ENCODE measurements at regions not wholly inside any gene's neighbourhood (a gene's known extent, or its start where the extent isn't known, plus 50 kb on each side); places are given as distances from the start of the nearest gene placed in this dataset.

GRCh38 chr3:194787650-194788049 lies 102.0 kb downstream of the FAM43A start:
- TF ChIP-seq POLR2AphosphoS5 (IDR thresholded peaks at IDR 0.05; ENCODE audit: low read depth) (no peak), CTCF (conservative IDR thresholded peaks at IDR 0.05; ENCODE audit: low read depth in 2 of 2) (no peak), EZH2 (IDR thresholded peaks at IDR 0.05; ENCODE audit: low read depth, unreplicated experiment) (no peak), EZH2phosphoT487 (IDR thresholded peaks at IDR 0.05; ENCODE audit: unreplicated experiment) (no peak), CREB1 (CRISPR knock-in tag; IDR thresholded peaks at IDR 0.05; ENCODE audit: low read depth) (no peak), REST (IDR thresholded peaks at IDR 0.05; ENCODE audit: unreplicated experiment) (no peak), STAT1 (IDR thresholded peaks at IDR 0.05; ENCODE audit: unreplicated experiment) (no peak), JUNB (IDR thresholded peaks at IDR 0.05; ENCODE audit: unreplicated experiment) (no peak), ZNF331 (CRISPR knock-in tag; IDR thresholded peaks at IDR 0.05; ENCODE audit: low read depth) (no peak), ZNF462 (CRISPR knock-in tag; IDR thresholded peaks at IDR 0.05) (no peak), NANOG (IDR thresholded peaks at IDR 0.05; ENCODE audit: borderline replicate concordance) (no peak)

All from GM23338 (cell line).